ENCODE measurements at regions not wholly inside any gene's neighbourhood (a gene's known extent, or its start where the extent isn't known, plus 50 kb on each side); places are given as distances from the start of the nearest gene placed in this dataset.

- no peaks in the 10 kb centered on the region for H3K4me1 ChIP-seq (ENCODE audit: insufficient read depth, low read length, poor library complexity, severe bottlenecking)
- no peaks in the 10 kb centered on the region for H3K9me3 ChIP-seq (ENCODE audit: low read depth, low read length, poor library complexity, severe bottlenecking)
- H3K27ac ChIP-seq (ENCODE audit: low read depth, low read length, poor library complexity, severe bottlenecking), result no peak overlapping the region
- TF ChIP-seq EZH2 (IDR thresholded peaks at IDR 0.05; ENCODE audit: borderline replicate concordance, low read depth, low read length, poor library complexity, severe bottlenecking) (no peak), CTCF (conservative IDR thresholded peaks at IDR 0.05; ENCODE audit: low read depth, low read length) (no peak)
- POLR2A ChIA-PET (ENCODE audit: low non-redundant PET), result no interaction called here
- BruUV-seq (replicated peaks), result no TSS peak
- peaks cover 4% of the 10 kb centered on the region for H3K27me3 ChIP-seq (replicated peaks; ENCODE audit: insufficient read depth, low read depth, low read length, poor library complexity)
- no peaks in the 10 kb centered on the region for H3K36me3 ChIP-seq (ENCODE audit: insufficient read depth, low read length, poor library complexity, severe bottlenecking)
- DNase-seq (ENCODE audit: low spot score), result no peak
- CTCF ChIA-PET, result no interaction called here
- no peak overlapping the region for H3K4me3 ChIP-seq (ENCODE audit: low read depth, low read length, poor library complexity, severe bottlenecking)
- intact Hi-C loops (cut with micrococcal nuclease; ENCODE audit: unreplicated experiment), result no loop called here
Observed at GRCh38 chr5:71874521-71874920, 155.4 kb downstream of the CARTPT start.

- CTCF ChIA-PET, result no interaction called here
- Histone ChIP-seq H3K27ac (ENCODE audit: low read depth, low read length, poor library complexity, severe bottlenecking) (no peak overlapping the region), H3K36me3 (ENCODE audit: insufficient read depth, low read length, poor library complexity, severe bottlenecking) (no peaks in the 10 kb centered on the region), H3K4me3 (ENCODE audit: low read depth, low read length, poor library complexity, severe bottlenecking) (no peak overlapping the region), H3K4me1 (ENCODE audit: insufficient read depth, low read length, poor library complexity, severe bottlenecking) (no peaks in the 10 kb centered on the region), H3K27me3 (replicated peaks; ENCODE audit: insufficient read depth, low read depth, low read length, poor library complexity) (no peaks in the 10 kb centered on the region), H3K9me3 (ENCODE audit: low read depth, low read length, poor library complexity, severe bottlenecking) (no peaks in the 10 kb centered on the region)
- intact Hi-C loops (cut with micrococcal nuclease; ENCODE audit: unreplicated experiment), result no loop called here
- POLR2A ChIA-PET (ENCODE audit: low non-redundant PET), result no interaction called here
- TF ChIP-seq CTCF (conservative IDR thresholded peaks at IDR 0.05; ENCODE audit: low read depth, low read length) (no peak), EZH2 (IDR thresholded peaks at IDR 0.05; ENCODE audit: borderline replicate concordance, low read depth, low read length, poor library complexity, severe bottlenecking) (no peak)
- no peak for DNase-seq (ENCODE audit: low spot score)
- BruUV-seq (replicated peaks), result no TSS peak
Observed at GRCh38 chr5:71877511-71877910, 158.4 kb downstream of the CARTPT start.

DNA sequence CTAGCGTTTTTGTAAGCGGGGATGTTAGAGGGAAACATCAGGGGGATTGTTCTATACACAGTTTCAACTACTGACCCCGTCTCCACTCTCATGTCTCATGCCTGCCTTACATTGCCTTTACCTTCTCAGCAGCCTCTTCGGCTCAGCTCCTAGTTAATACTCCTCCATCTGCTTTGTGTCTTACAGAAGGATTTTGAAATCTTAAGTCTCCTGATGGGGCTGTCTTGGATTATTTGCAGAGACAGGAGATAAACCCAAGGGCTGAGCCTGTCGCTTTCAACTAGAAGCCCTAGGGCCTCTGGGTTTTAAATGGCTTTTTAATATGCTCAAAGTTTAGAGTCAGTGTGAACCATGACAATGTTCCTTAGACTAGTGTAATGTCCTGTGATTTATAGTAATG, 161.5 kb downstream of the CARTPT start:
- H3K36me3 ChIP-seq (ENCODE audit: insufficient read depth, low read length, poor library complexity, severe bottlenecking), result no peaks in the 10 kb centered on the region
- no TSS peak for BruUV-seq (replicated peaks)
- POLR2A ChIA-PET (ENCODE audit: low non-redundant PET), result no interaction called here

More for the DNA sequence above, 161.5 kb downstream of the CARTPT start:
- intact Hi-C loops (cut with micrococcal nuclease; ENCODE audit: unreplicated experiment), result no loop called here
- Histone ChIP-seq H3K27ac (ENCODE audit: low read depth, low read length, poor library complexity, severe bottlenecking) (no peak overlapping the region), H3K4me1 (ENCODE audit: insufficient read depth, low read length, poor library complexity, severe bottlenecking) (no peaks in the 10 kb centered on the region), H3K27me3 (replicated peaks; ENCODE audit: insufficient read depth, low read depth, low read length, poor library complexity) (no peaks in the 10 kb centered on the region), H3K9me3 (ENCODE audit: low read depth, low read length, poor library complexity, severe bottlenecking) (no peaks in the 10 kb centered on the region), H3K4me3 (ENCODE audit: low read depth, low read length, poor library complexity, severe bottlenecking) (no peak overlapping the region)
- DNase-seq (ENCODE audit: low spot score), result no peak
- CTCF ChIA-PET, result no interaction called here
- TF ChIP-seq CTCF (conservative IDR thresholded peaks at IDR 0.05; ENCODE audit: low read depth, low read length) (no peak), EZH2 (IDR thresholded peaks at IDR 0.05; ENCODE audit: borderline replicate concordance, low read depth, low read length, poor library complexity, severe bottlenecking) (no peak)
